HG03342 (cell line): ENCODE measurements at regions not wholly inside any gene's neighbourhood (a gene's known extent, or its start where the extent isn't known, plus 50 kb on each side); places are given as distances from the start of the nearest gene placed in this dataset.
A peak's percentile ranks its signal among the peaks of the same experiment; 100 is the strongest.
"Not testable (repeated sequence)": the region's sequence is repeated elsewhere in the genome, so short reads cannot be mapped to it uniquely, and the experiment has no call there.

ENCODE experiments used
- ATAC-seq: cut with Tn5 transposase; IDR thresholded peaks from one replicate; pipeline ENCODE4 v1.9.1; 2021; ENCODE audit warnings: mild to moderate bottlenecking, moderate library complexity; ENCODE audit not compliant: unreplicated experiment

DNA sequence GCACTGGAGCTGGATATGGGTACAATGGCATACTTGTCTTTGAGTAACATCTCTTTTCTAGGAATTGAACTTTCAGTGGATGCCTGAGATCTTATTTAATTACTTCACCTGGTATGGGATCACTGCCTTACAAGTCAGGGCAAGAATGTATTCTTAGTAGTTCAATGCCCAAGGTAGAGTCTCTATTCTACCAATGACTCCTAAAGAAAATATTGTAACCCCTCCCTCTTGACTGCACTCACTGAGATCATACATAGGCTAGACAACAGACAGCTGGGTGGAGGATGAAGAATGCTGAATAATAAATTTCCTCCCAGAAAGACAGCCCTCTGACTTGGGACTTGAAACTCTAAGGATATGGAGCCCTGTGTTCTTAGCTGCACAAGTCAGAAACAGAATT, 1216.3 kb upstream of the ACO1 start:
- ATAC-seq: no peak

DNA sequence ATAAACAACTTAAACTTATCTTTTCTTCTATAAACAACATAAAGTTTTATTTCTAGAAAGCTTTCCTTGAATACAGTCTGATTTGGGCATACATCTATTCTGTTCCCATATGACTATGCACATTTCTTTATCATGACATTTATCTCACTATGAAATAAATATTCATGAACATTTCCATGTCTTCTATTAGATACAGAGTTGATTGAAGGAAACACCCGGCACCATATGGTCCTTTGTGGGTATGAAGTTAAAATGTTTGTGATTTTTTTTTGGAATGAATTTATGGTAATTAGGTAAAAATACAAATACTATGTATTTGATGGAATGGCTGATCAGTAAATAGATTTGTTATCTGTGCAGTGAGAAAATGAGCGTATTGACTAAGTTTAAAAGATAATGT, 1209.8 kb upstream of the ACO1 start:
- ATAC-seq: no peak

DNA sequence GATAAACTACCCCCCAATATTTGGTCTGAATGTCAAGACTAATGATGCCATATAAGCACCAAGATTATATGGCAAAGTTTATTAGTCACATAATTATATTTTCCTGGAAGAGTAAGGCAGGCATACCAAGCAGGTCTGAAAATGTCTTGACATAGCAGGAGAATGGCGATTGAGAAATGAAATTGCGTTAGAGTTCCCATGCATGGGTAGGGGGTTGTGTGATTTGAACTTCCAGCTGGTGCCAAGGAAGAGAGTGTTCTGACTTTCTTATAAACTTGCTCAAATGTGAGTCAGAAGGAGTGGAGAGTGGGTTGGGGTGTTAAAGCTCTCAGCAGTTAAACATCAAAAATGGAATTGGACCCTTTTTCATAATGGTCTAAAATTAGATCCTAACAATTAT, 1200.6 kb upstream of the ACO1 start:
- no peak for ATAC-seq

DNA sequence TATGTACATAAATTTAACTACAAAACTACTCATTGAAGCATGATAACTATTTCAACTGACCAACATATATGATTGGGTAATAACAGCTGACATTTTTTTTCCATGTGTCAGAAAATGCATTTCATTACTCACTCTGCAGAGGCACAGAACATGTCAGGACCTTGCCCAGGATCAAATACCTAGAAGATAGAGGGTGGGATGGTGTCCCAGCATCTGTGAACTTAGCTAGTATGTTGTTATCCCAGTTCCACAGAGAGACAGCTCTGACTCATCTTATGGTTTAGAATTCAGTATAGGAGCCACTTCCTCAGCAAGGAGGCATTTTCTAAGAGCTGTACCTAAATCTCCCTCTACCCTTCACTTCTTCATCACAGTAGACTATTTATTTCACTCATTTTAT, 1198.6 kb upstream of the ACO1 start:
- ATAC-seq: no peak

DNA sequence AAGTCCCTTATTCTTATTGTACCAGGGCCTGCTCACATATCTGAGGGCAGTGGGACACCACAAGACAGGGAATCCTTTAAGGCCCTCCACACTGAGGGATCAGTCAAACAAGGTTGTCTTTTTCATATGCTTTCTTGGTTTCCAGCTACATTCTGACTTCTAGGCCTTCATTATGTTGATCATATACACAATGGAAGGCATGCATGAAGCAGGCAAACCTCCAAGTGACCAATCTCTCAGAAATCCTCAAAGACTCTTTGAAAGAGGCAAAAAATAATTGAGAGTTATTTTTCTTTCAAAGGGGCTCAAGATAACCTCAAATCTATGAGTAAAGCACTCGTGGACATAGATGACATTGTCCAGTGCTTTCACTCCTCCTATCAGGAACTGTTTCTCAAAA, 1195.9 kb upstream of the ACO1 start:
- ATAC-seq: no peak

DNA sequence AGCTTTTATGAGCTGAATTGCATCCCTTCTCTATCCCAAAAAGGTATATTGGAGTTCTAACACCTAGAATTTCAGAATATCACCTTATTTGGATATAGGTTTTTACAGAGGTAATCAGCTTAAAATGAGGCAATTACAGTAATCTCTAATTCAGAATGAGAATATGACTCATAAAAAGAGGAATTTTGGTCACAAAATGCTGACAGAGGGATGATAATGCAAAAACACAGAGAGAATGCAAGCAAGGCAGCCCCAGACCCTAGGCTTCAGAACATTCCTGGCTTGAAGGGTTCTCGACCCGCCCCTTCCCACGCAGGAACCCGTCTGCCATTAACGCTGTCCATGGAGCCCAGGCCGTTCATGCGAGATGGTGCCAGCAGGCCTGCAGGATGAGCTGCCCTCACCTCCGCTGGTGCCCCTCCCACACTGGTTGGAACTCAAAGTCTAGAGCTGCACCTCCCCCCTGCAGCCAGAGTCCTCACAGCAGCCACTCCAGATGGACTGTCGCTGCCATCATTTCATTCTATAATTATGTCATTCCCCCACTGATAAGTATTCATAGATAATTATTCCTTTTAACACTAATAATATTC, 1173.4 kb upstream of the ACO1 start:
- ATAC-seq: no peak

DNA sequence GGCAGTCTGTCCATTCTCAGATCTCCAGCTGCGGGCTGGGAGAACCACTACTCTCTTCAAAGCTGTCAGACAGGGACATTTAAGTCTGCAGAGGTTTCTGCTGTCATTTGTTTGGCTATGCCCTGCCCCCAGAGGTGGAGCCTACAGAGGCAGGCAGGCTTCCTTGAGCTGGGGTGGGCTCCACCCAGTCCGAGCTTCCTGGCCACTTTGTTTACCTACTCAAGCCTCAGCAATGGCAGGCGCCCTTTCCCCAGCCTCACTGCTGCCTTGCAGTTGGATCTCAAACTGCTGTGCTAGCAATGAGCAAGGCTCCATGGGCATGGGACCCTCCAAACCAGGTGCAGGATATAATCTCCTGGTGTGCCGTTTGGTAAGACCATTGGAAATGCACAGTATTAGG, 1154.5 kb upstream of the ACO1 start:
- not testable (repeated sequence) for ATAC-seq

DNA sequence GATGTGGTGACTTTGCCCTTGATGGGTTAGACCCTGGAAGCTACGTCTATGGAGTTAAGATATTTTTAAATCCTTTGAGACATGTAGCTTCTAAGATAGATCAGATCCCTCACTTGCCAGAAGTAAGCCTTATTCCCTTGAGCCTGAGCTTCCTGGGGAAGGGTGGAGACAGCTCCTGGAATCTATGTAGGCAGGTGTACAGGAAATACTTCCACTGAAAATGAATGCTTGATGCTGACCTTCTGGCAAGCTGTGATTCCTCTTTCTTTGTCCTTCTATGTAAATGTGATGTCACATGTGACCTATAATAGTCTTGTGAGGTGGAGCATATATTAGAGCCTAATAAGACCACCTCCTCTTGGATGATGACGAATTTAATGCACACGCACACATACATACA, 1152.0 kb upstream of the ACO1 start:
- no peak for ATAC-seq

DNA sequence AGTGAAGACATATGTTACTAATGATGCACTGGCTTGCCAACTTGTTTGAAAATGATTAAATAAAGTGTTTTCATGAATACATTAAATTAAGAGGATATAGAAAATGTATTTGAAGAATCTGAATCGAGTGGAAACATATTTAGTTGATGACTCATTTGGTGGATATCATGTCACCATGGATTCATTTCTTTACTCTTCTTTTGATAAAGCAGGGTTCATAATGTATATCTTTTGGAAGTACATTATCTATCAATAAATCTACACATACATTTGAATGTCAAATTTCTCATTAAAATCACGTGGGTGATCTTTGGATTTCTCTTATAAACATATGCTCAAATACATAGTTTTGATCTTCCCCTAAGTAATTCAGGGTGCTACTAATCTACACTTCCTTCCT, 1148.1 kb upstream of the ACO1 start:
- ATAC-seq: no peak

DNA sequence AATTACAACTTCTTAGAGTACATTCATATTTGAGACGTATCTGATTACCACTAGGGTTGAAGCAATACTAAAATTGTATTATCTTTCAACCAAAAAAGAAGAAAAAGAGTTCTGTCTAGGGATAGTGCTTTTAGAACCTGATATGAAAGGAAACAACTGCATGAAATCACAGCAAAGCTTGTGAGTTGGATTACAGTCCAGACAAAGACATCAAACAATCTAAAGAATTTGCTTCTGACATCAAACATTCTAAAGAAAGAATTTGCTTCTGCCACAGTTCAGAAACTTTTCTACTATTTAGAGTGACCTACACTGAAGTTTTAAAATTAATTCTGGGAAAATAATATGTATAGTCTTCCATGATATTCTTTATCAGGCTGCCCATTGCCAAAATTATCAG, 1141.1 kb upstream of the ACO1 start:
- ATAC-seq: no peak

DNA sequence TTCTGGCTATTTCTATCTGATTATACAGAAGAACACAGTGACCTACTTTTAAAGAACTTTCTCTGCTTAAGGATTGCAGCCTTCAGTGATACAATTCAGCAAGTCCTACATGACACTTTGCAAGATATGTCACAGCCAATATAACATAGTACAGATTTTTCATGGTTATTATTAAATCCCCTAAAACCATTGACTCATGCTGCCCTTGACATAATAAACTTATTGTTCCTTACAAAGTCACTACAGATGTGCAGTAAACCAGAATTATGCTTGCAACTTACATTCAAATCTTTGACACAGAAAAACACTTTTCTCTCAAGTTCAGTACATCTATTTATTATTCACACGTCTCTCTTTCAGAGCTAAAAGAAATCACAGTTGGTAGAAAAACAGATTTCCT, 1136.3 kb upstream of the ACO1 start:
- no peak for ATAC-seq

DNA sequence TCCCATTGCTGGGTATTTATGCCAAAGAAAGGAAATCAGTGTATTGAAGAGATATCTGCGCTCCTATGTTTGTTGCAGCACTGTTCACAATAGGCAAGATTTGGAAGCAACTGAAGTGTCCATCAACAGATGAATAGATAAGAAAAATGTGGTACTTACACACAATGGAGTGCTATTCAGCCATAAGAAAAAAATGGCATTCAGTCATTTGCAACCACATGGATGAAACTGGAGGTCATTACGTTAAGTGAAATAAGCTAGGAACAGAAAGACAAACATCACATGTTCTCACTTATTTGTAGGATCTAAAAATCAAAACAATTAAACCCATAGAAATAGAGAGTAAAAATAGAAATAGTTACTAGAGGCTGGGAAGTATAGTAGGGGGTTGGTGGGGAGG, 1133.1 kb upstream of the ACO1 start:
- no peak for ATAC-seq

DNA sequence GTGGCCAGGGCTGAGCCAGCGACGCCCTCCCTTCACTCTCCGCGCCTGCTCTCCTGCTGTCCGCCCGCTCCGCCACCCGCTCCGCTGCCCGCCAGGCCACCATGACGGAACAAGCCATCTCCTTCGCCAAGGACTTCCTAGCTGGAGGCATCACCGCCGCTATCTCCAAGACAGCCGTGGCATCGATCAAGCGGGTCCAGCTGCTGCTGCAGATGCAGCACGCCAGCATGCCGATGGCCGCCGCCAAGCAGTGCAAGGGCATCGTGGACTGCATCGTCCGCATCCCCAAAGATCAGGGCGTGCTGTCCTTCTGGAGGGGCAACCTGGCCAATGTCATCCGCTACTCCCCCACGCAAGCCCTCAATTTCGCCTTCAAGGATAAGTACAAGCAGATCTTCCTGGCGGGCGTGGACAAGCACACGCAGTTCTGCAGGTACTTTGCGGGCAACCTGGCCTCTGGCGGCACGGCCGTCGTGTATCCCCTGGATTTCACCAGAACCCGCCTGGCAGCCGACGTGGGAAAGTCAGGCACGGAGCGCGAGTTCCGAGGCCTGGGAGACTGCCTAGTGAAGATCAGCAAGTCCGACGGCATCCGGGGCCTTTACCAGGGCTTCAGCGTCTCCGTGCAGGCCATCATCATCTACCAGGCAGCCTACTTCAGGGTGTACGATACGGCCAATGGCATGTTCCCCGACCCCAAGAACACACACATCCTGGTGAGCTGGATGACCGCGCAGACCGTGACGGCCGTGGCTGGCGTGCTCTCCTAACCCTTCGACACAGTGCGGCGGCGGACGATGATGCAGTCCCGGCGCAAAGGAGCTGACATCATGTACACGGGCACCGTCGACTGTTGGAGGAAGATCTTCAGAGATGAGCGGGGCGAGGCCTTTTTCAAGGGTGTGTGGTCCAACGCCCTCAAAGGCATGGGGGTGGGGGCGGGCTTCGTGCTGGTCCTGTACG, 1130.4 kb upstream of the ACO1 start:
- no peak for ATAC-seq

DNA sequence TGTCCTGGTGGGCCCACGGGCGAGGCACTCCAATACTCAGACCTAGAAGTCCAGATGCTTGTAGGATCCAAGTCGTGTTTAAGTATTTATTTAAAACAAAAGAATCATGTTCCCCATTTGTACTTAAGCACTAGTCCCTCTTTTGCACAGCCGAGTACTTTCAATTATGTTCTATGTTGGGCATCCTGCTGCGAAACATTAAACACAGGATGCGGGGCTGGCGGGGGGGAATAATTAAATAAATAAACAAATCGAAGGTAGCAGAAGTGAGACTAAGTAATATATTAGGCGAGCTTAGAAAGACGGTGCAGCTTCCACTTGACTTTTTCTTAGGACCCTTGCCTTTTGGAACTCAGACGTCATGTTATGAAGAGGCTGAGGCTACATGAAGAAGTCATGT, 1129.2 kb upstream of the ACO1 start:
- no peak for ATAC-seq

DNA sequence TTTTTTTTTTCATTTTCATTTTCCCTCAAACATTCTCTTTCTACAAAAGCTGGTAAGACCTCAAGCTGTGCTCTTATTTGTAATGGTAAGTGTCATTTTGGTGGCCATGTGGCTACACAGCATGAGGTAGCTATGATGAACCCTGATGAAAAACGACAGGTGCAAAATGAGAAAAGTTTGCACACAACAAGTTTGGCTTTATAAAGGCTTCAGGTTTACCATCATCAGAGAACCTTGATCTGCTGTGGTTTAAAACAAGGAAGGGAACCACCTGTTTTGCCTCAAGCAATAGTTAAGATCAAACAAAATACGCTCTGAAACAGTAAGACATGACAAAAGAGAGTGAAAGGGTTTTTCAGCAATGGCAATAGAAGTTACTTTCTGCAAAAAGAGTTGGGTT, 1124.6 kb upstream of the ACO1 start:
- ATAC-seq: no peak

DNA sequence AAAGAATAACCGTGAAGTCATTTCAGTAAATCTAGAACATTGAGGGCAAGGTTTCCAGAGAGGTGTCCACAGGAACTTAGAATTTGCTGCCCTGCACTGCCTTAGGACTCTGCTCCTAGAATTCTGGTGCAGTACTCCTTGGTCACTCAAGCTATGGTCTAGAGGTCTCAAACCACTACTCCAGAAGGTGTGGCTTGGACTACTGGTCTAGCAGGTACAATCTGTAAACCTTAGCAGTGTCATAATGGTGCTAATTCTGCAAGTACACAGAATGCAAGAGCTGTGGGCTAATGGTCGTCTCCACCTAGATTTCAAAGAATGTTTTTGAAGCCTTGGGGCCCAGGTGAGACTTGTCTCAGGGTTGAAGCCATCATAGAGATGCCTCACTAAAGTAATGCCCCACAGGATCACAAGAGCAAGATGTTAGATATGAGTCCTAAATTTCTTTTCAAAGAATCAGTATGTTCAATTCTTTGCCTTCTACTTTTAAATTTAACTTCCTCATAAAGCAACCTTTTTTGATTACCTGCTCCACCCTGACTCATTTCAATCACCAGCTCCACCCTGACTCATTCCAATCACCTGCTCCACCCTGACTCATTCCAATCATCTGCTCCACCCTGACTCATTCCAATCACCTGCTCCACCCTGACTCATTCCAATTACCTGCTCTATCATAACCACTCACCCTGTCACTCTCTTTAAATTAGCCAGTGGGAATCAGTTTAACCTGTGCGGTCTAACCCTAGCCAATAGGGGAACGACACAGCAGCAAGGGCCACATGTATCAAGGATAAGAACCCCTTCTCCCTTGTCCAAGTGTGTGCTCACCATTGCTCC, 1111.8 kb upstream of the ACO1 start:
- no peak for ATAC-seq

DNA sequence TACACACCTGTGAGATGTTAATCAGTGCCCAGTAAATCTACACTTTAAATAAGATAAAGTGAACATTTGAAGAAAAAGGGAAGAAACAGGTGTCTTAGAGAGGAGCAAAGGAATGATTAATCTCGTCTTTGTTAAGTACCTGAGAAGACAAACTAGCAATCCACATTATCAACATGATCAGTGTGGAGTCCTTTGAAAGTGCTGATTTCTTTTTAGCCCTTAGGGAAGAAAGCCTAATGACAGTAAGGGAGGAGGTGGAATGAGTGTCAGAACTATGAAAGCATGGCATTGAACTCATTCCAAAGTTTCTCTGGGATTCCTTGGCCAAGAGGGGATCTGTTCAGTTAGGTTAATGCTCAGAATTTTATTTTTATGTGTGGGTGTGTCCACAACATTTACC, 1109.0 kb upstream of the ACO1 start:
- no peak for ATAC-seq

DNA sequence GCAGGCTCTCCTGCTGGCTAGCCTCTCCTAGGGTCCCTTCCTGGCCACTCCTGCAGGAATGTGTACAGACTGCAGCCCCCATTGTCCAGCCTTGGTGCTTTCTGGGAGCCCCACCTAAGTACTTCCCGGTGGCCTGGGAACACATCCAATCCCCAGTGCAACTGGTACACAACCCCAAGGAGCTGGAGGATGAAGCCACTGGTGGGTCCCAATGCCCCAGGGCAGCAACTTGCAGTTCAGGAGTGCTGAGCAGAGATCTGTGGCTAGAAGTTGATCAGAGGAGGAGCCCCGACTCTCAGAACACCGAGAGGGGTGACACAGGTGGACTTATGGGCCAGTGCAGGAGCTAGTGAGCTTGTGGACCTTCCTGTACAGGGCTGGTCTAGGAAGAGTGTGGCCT, 1093.7 kb upstream of the ACO1 start:
- no peak for ATAC-seq

DNA sequence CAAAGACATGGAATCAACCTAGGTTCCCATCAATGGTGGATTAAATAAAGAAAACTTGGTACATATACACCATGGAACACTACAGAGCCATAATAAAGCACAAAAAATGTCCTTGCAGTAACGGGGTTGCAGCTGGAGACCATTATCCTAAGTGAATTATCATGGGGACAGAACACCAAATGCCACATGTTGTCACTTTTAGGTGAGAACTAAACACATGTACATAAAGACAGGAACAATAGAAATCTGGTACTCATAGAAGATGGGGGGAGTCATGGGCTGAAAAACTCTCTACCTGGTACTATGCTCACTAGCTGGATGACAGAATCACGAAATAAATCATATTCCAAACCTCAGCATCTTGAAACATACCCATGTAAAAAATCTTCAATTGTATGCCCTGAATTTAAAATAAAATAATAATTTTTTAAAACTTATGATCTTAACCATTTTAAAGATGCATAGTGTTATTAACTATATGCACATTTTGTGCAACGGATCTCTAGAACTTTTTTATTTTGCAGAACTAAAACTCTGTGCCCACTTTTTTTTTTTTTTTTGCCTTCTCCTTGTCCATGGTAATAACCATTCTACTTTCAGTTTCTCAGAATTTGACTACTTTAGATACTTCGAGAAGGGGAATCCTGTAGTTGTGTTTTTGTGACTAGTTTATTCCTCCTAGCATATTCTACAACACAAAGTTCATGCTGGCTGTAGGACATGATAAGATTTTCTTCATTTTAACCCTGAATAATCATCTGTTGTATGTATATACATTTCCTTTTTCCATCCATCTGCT, 1081.6 kb upstream of the ACO1 start:
- ATAC-seq: peak; percentile 74

DNA sequence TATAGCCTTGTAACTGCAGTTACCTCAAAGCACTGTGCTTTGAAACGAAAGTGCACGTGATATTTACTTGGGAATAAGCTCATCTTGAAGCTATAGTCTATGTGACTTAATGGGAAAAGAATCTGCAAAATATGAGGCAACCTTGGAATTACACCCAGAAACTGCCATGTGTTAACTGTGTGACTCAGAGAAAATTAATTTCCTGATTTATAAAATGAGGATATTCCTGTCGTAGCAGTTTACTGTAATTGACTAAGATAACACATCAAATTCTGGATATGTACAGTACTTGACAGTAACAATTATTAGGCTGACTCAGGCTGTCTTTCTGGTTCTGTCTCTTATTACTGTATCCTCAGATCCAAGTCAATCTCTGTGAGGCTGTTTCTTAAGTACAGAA, 1079.9 kb upstream of the ACO1 start:
- no peak for ATAC-seq

DNA sequence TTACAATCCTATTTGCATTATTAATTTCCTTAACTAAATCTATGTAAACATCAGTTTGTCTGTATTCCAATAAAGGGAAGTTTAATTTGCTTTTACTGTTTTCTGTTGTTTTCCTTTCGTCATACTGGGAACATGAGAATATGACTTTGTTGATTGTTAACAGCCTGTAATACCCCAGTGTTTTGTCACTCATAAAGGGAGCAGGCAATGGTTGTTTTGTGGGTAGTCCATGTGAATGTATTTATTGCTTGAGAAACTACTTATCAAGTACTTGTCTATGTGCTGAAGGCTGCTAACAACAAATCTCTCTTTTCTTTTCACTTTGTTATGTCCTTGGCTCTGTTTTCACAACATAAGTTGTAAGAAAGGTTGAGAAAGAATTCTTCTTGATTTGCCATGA, 1070.2 kb upstream of the ACO1 start:
- ATAC-seq: no peak
